ENCODE measurements at regions not wholly inside any gene's neighbourhood (a gene's known extent, or its start where the extent isn't known, plus 50 kb on each side); places are given as distances from the start of the nearest gene placed in this dataset.
"Not testable (repeated sequence)": the region's sequence is repeated elsewhere in the genome, so short reads cannot be mapped to it uniquely, and the experiment has no call there.

GRCh38 chr10:121311812-121312443 is 286.3 kb downstream of the FGFR2 start:
- DNase-seq: no peak

GRCh38 chr10:121312587-121312986 is 285.7 kb downstream of the FGFR2 start:
- no peak for DNase-seq

DNA sequence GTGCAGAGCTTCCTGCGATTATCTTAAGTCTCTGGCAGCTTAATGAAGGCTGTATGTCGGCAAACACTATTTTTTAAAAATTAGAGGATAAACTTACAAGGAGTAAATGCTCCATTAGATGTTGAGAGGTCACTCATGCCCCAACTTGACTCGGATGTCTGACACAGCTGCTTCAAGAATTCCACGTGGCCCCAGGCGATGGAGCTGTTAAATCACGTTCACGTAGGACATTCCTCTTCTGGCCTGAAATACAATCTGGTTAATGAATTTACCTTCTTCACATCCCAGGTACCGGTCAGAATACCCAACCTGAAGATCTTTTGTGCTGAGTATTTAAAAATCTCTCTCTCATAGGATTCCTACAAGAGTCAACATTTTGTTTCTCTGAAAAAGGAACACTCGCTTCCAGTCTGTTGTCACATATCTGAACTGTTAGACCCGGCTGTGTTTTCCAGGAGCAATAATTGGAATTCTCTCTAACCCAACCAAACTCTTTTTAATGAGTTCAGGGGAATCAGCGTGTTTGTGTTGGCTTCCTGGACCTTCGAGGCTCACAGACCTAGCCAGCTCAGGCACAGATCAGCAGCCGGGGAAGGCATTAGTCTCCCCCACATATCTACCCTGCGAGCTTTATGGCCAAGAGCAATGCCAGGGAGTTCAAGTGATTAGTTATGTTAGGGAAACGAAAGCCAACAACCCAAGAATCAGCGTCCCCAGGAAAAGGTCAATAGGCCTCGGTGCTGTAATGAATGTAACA is 284.9 kb downstream of the FGFR2 start:
- peak; percentile 19 for DNase-seq

DNA sequence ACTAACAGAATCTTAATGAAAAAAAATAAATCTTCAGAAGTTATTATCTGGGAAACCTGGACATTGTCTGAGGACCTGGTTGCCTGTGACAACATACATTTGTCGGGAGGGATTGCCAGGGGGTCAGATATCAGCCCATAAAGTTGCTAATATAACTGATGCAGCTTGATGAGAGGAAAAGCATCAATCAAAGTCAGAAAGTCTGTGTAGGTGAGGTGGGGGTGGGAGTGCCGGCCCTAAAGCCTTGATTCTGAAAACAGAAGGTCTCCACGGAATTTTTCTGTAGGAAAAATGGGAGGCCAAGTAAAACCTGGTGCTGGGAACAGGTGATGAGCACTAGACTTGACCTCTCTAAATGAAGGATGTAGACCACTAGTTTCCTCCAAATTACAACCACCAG is 281.8 kb downstream of the FGFR2 start:
- DNase-seq: no peak

DNA sequence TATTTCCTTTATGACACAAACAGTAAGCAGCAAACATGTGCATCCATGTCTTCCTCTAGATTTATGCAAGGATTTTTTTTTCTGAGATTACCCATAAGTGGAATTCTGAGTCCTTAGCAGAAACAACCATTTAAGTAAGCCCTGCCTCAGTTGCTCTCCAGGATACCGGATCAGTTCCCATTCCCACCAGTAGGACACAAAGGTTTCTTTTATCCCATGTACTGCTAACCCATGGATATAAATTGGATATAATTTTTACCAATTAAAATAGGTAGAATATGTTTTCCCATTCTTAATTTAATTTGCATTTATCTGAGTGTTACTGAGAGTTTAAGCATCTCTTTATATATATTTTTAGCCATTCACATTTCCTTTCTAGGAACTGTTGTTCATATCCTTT is 280.9 kb downstream of the FGFR2 start:
- no peak for DNase-seq

DNA sequence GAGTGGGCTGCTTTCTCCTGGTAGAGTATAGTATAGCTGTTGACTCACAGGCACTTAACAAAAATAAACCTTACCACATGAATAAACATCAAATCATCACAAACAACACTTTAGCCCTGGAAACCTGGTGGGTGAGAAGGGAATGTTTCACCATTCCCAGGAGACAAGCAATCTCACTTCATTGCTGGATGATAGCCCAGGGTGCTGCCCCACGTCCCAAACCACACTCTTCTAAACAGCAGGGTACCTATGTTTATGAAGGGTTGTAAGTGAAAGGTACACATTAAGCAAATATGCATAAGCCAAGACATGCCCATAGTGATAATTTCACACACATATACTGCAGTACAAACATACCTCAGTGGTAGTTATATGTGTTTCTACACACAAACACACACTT is 276.2 kb downstream of the FGFR2 start:
- peak; percentile 69 for DNase-seq

- DNase-seq: peak; percentile 11
Measured at GRCh38 chr10:121322776-121323175, 275.5 kb downstream of the FGFR2 start.

DNA sequence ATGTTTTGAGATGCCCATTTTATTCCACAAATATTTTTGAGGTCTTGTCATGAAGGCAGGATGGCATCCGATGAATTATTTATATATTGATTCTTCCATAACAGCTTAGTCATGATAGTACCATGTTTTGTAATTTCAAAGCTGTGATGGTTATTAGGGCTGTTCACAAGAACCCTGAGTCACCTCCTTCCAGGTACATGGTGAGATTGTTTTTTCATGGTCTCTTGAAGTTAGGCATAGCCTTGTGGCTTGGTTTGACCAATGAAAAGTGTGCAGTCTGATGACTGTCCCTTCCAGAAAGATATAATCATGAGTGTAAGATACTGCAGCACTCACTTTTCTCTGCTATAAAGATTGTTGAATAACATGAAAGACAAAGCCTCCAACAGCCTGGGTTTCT is 274.8 kb downstream of the FGFR2 start:
- DNase-seq: no peak

DNA sequence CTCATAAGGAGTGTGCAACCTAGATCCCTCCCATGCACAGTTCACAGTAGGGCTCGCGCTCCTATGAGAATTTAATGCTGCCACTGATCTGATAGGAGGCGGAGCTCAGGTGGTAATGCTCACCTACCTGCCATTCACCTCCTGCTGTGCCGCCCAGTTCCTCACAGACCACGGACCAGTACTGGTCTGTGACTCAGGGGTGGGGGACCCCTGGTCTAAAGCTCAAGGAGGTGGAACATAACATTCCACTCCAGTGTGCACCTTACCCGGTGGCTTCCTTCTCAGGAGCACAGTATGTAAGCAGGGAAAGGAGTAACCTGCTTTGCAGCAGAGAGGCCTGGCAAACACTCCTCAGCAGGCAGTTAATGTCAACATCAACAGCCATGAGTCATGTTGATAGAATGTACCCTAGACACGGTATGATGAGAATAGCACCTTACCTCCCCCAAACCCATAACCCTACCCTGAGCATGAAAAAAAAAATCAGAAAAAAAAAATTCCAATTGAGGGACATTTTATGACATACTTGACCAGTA is 273.5 kb downstream of the FGFR2 start:
- DNase-seq: peak; percentile 28

DNA sequence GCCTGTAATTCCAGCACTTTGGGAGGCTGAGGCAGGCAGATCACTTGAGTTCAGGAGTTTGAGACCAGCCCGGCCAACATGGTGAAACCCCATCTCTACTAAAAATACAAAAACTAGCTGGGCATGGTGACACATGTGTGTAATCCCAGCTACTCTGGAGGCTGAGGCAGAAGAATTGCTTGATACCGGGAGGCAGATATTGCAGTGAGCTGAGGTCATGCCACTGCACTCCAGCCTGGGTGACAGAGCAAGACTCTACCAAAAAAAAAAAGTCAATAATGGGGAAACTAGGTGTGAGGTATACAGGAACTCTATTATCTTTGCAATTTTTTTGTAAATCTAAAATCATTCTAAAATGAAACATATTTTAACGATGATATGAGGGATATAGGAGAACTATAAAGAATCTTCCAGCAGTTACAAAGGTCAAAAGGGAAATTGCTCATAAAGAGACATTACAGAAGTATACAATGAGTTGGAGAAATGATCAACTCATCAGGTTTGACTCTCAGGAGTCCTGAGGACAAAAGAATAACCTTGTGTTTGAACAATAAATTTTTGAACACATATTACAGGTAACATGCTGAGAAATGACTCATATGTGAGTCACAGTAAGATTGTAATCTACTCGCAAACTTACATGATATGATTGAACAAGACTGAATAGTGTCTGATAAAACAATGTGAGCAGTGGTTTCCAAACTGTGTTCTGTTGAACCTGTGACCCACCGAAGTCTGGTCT is 272.6 kb downstream of the FGFR2 start:
- DNase-seq: peak; percentile 34

GRCh38 chr10:121326905-121327304 is 271.3 kb downstream of the FGFR2 start:
- DNase-seq: no peak

GRCh38 chr10:121327727-121328126 is 270.5 kb downstream of the FGFR2 start:
- no peak for DNase-seq

GRCh38 chr10:121329631-121330030 is 268.6 kb downstream of the FGFR2 start:
- not testable (repeated sequence) for DNase-seq

GRCh38 chr10:121330563-121330962 is 267.7 kb downstream of the FGFR2 start:
- no peak for DNase-seq

DNA sequence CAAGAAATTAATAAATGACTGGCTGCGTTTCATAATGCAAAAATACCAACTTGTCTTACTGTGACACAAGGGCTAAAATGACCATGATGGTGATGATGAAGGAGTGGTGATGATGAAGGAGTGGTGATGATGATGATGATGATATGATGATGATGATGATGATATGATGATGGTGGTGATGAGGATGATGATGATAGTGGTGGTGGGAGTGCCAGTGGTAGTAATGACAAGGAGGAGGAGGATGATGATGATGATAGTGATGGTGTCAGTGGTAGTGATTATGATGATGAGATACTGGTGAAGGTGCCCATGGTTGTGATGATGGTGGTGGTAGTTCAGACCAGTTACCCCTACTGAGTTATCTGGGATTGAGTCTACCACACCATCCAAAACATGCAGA is 265.9 kb downstream of the FGFR2 start:
- DNase-seq: no peak

- DNase-seq: no peak
Measured at GRCh38 chr10:121332829-121333765, 265.1 kb downstream of the FGFR2 start.

- no peak for DNase-seq
Measured at GRCh38 chr10:121335386-121335925, 262.8 kb downstream of the FGFR2 start.

DNA sequence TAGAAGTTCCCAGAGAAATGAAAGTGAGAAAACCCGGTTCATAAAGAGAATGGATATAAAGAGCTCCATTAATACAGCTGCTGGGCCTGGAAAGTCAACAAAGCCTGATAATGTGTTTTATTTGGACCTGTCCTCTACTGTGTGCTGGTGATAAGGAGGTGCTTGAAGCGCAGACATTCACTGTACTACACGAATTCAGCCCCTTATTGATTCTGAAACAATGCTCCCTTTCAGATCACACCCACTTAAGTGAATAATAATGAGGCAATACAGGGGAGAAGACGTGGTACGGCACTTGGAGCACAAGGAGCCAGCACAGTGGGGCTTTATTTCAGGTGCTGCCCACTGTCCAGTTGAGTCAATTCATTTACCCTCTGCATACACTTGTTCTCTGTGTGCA is 260.8 kb downstream of the FGFR2 start:
- no peak for DNase-seq

DNA sequence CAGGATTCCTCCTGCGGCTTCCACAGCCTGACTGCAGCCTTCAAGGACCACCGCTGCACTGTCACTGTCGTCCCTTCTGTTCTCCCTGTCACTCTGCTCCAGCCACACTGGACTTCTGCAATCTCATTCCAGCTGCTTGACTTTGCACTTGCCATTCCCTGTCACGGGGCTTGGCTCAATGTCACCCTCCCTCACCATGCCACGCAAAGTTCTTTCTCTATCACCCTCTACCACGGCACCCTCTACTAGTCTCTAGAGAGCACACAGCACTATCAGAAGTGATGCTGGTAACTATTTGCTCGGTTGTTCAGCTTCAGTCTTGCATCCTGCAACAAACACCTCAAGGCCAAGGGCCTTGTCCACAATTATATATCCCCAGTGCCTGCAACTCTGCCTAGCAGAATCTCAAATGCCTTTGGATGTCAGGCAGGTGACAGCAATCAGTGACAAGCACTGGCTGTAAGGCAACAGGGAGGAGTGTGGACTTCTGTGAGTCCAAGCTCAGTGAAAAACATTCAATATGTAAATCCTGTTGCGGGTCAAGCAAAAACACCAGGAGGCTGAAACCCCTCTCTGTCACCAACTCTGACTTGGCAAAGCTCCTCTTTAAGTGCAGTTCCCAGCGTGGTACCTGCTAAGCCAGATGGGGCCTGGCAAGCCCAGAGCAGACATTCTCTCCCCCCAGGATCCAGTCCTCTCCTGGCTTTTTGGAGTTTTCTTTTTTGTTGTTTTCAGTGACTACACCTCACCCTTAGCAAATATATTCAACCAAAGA is 259.9 kb downstream of the FGFR2 start:
- DNase-seq: peak; percentile 69

DNA sequence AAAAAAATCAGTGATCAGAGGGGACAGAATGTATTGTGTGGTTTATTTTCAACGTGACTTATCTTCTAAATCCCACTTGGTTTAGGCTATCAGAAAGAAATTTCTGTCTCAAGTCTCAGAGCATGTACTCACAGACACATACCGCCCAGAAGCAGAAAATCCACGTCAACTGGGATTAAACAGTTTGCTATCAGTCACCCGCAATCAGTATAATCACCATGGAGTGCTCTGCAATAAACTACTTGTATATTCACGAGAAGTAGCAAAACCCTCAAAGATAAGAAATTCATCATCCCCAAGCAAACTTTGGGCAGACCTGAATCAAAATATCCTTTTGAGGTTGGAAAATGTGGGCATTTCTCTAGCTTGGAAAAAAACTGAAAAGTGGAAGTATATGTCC is 259.1 kb downstream of the FGFR2 start:
- DNase-seq: no peak

- DNase-seq: no peak
Measured at GRCh38 chr10:121340271-121340831, 257.9 kb downstream of the FGFR2 start.

Measured in NCI-H69 (cell line).